ENCODE measurements at regions not wholly inside any gene's neighbourhood (a gene's known extent, or its start where the extent isn't known, plus 50 kb on each side); places are given as distances from the start of the nearest gene placed in this dataset.

DNA sequence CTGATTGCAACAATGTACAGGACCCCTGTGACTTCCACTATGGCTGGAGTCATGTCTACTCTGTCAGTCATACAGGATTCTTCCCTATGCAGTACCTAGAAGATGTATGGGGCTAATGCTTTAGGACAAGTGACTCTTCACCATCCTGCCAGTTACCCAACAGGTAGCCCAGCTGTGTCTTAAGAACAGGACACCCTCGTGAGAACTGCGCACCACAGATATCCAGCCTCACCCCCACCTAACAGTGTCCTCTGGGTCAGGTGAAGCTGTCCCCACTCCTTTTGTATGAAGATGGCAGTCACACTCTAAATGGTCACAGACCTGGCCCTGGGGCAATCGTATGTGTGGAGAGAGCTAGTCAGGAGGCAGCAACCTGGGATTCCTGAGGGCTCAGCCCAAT is 191.6 kb downstream of the C6orf118 start:
- Histone ChIP-seq H2BK12ac (ENCODE audit: low read length in 2 of 2) (no peak overlapping the region), H3K36me3 (ENCODE audit: control insufficient read depth in 1 of 2, insufficient read depth in 2 of 2, low read depth in 1 of 2, low read length in 2 of 2) (no peaks in the 10 kb centered on the region), H3K18ac (ENCODE audit: low read depth in 1 of 2, low read length in 2 of 2) (no peak overlapping the region), H3K4me3 (ENCODE audit: insufficient read depth in 1 of 2, low read depth in 1 of 2, low read length in 2 of 2) (no peak overlapping the region), H2AFZ (ENCODE audit: low read depth, low read length) (no peak overlapping the region), H2BK15ac (ENCODE audit: low read depth, poor library complexity, severe bottlenecking) (no peak overlapping the region), H3K4me2 (ENCODE audit: low read length, poor library complexity, severe bottlenecking) (no peak overlapping the region), H3K4me1 (ENCODE audit: control insufficient read depth, insufficient read depth, low read depth, low read length) (no peaks in the 10 kb centered on the region), H4K8ac (ENCODE audit: low read length) (no peak overlapping the region), H3K27me3 (ENCODE audit: control insufficient read depth in 1 of 2, insufficient read depth in 1 of 2, low read length in 2 of 2) (no peaks in the 10 kb centered on the region), H3K14ac (ENCODE audit: low read length in 2 of 2) (no peak overlapping the region), H3K9me3 (ENCODE audit: control insufficient read depth, low read length) (peaks cover 22% of the 10 kb centered on the region), H3K27ac (ENCODE audit: low read length, poor library complexity, severe bottlenecking) (no peak overlapping the region), H3K9ac (ENCODE audit: low read length) (no peak overlapping the region), H2BK5ac (ENCODE audit: low read depth, low read length, poor library complexity, severe bottlenecking) (no peak overlapping the region), H2BK120ac (ENCODE audit: low read depth, low read length) (no peak overlapping the region), H4K91ac (ENCODE audit: low read length) (no peak overlapping the region), H2AK5ac (ENCODE audit: low read length, severe bottlenecking) (no peak overlapping the region), H3K4ac (ENCODE audit: low read depth in 1 of 2, low read length in 2 of 2) (no peak overlapping the region), H3K23ac (ENCODE audit: low read length in 2 of 2) (no peak overlapping the region), H3K79me1 (replicated peaks; ENCODE audit: low read length, poor library complexity, severe bottlenecking) (no peaks in the 10 kb centered on the region)
- DNase-seq = no peak
- 85% methylated on average over 3 of the region's 3 CpGs for WGBS

DNA sequence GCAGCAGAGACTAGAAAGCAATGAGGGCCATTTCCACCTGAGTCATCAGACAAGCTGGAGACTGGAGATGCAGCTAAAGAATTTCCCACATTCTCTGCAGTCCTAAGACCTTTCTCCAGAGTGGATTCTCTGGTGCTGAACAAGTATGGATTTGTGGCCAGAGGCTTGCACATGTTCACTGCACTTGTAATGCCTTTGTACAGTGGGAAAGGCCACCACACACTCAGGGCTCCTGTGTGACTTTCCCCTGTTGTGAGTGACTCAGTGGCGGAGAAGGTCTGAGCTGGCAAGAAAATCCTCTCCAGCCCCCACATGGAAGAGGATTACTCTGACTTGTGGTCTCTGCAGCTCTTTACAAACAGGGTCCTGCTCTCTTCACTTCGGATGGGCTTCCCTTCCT is 192.3 kb downstream of the C6orf118 start:
- no peak for DNase-seq
- Histone ChIP-seq H3K23ac (ENCODE audit: low read length in 2 of 2) (no peak overlapping the region), H3K18ac (ENCODE audit: low read depth in 1 of 2, low read length in 2 of 2) (no peak overlapping the region), H3K4ac (ENCODE audit: low read depth in 1 of 2, low read length in 2 of 2) (no peak overlapping the region), H3K36me3 (ENCODE audit: control insufficient read depth in 1 of 2, insufficient read depth in 2 of 2, low read depth in 1 of 2, low read length in 2 of 2) (no peaks in the 10 kb centered on the region), H2AFZ (ENCODE audit: low read depth, low read length) (no peak overlapping the region), H2BK15ac (ENCODE audit: low read depth, poor library complexity, severe bottlenecking) (no peak overlapping the region), H2BK120ac (ENCODE audit: low read depth, low read length) (no peak overlapping the region), H3K9me3 (ENCODE audit: control insufficient read depth, low read length) (peaks cover 23% of the 10 kb centered on the region), H2AK5ac (ENCODE audit: low read length, severe bottlenecking) (no peak overlapping the region), H3K79me1 (replicated peaks; ENCODE audit: low read length, poor library complexity, severe bottlenecking) (no peaks in the 10 kb centered on the region), H3K4me1 (ENCODE audit: control insufficient read depth, insufficient read depth, low read depth, low read length) (no peaks in the 10 kb centered on the region), H2BK12ac (ENCODE audit: low read length in 2 of 2) (no peak overlapping the region), H2BK5ac (ENCODE audit: low read depth, low read length, poor library complexity, severe bottlenecking) (no peak overlapping the region), H3K9ac (ENCODE audit: low read length) (no peak overlapping the region), H3K4me2 (ENCODE audit: low read length, poor library complexity, severe bottlenecking) (no peak overlapping the region), H3K14ac (ENCODE audit: low read length in 2 of 2) (no peak overlapping the region), H4K91ac (ENCODE audit: low read length) (no peak overlapping the region), H3K4me3 (ENCODE audit: insufficient read depth in 1 of 2, low read depth in 1 of 2, low read length in 2 of 2) (no peak overlapping the region), H3K27ac (ENCODE audit: low read length, poor library complexity, severe bottlenecking) (no peak overlapping the region), H4K8ac (ENCODE audit: low read length) (no peak overlapping the region), H3K27me3 (ENCODE audit: control insufficient read depth in 1 of 2, insufficient read depth in 1 of 2, low read length in 2 of 2) (no peaks in the 10 kb centered on the region)
- whole genome bisulfite sequencing = 69% methylated on average over 2 of the region's 2 CpGs

DNA sequence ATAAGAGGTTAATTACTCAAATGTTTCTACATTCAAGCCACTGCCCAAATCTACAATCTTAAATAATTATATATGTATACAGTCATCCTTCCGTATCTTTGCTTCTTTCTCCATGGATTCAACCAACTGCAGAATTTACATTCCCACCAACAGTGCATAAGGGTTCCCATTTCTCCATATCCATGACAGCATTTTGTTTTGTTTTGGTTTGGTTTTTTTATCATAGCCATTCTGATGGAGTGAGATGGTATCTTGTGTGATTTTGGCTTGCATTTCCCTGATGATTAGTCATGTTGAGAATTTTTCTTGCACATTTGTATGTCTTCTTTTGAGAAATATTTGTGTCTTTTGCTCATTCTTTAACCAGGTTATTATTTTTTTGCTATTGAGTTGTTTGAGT is 198.5 kb downstream of the C6orf118 start:
- Histone ChIP-seq H3K9me3 (ENCODE audit: control insufficient read depth, low read length) (peaks cover 20% of the 10 kb centered on the region), H3K14ac (ENCODE audit: low read length in 2 of 2) (no peak overlapping the region), H3K4me1 (ENCODE audit: control insufficient read depth, insufficient read depth, low read depth, low read length) (no peaks in the 10 kb centered on the region), H2AFZ (ENCODE audit: low read depth, low read length) (no peak overlapping the region), H4K8ac (ENCODE audit: low read length) (no peak overlapping the region), H4K91ac (ENCODE audit: low read length) (no peak overlapping the region), H2AK5ac (ENCODE audit: low read length, severe bottlenecking) (no peak overlapping the region), H2BK120ac (ENCODE audit: low read depth, low read length) (no peak overlapping the region), H2BK15ac (ENCODE audit: low read depth, poor library complexity, severe bottlenecking) (no peak overlapping the region), H3K23ac (ENCODE audit: low read length in 2 of 2) (no peak overlapping the region), H2BK5ac (ENCODE audit: low read depth, low read length, poor library complexity, severe bottlenecking) (no peak overlapping the region), H3K36me3 (ENCODE audit: control insufficient read depth in 1 of 2, insufficient read depth in 2 of 2, low read depth in 1 of 2, low read length in 2 of 2) (no peaks in the 10 kb centered on the region), H3K4ac (ENCODE audit: low read depth in 1 of 2, low read length in 2 of 2) (no peak overlapping the region), H3K79me1 (replicated peaks; ENCODE audit: low read length, poor library complexity, severe bottlenecking) (no peaks in the 10 kb centered on the region), H3K27ac (ENCODE audit: low read length, poor library complexity, severe bottlenecking) (no peak overlapping the region), H3K4me3 (ENCODE audit: insufficient read depth in 1 of 2, low read depth in 1 of 2, low read length in 2 of 2) (no peak overlapping the region), H3K18ac (ENCODE audit: low read depth in 1 of 2, low read length in 2 of 2) (no peak overlapping the region), H3K4me2 (ENCODE audit: low read length, poor library complexity, severe bottlenecking) (no peak overlapping the region), H3K27me3 (ENCODE audit: control insufficient read depth in 1 of 2, insufficient read depth in 1 of 2, low read length in 2 of 2) (no peaks in the 10 kb centered on the region), H3K9ac (ENCODE audit: low read length) (no peak overlapping the region), H2BK12ac (ENCODE audit: low read length in 2 of 2) (no peak overlapping the region)
- 100% methylated on average over 1 of the region's 1 CpG for WGBS
- DNase-seq = no peak

DNA sequence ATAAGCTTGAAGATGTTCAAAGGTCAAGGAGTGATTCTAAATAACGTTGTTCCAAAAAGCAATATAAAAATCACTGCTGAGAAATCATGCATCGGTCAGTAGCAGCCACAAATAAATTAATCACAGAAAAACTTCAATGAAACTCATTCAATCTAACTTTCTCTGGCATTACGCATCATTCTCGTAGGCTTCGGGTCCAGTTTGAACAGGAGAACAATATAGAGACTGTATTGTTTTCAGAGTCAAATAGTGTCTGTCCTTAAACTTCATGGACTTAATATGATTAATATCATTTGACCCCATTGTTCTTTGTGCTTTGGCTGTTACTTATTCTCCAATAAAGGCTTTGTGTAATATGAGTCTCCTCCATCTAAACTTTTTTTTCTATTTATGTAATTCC is 200.4 kb downstream of the C6orf118 start:
- no peak for DNase-seq
- Histone ChIP-seq H3K9me3 (ENCODE audit: control insufficient read depth, low read length) (peaks cover 13% of the 10 kb centered on the region), H3K36me3 (ENCODE audit: control insufficient read depth in 1 of 2, insufficient read depth in 2 of 2, low read depth in 1 of 2, low read length in 2 of 2) (no peaks in the 10 kb centered on the region), H2BK120ac (ENCODE audit: low read depth, low read length) (no peak overlapping the region), H3K4me1 (ENCODE audit: control insufficient read depth, insufficient read depth, low read depth, low read length) (no peaks in the 10 kb centered on the region), H3K9ac (ENCODE audit: low read length) (no peak overlapping the region), H2BK15ac (ENCODE audit: low read depth, poor library complexity, severe bottlenecking) (no peak overlapping the region), H2AK5ac (ENCODE audit: low read length, severe bottlenecking) (no peak overlapping the region), H3K4me2 (ENCODE audit: low read length, poor library complexity, severe bottlenecking) (no peak overlapping the region), H2BK12ac (ENCODE audit: low read length in 2 of 2) (no peak overlapping the region), H3K18ac (ENCODE audit: low read depth in 1 of 2, low read length in 2 of 2) (no peak overlapping the region), H4K91ac (ENCODE audit: low read length) (no peak overlapping the region), H3K14ac (ENCODE audit: low read length in 2 of 2) (no peak overlapping the region), H3K23ac (ENCODE audit: low read length in 2 of 2) (no peak overlapping the region), H3K4ac (ENCODE audit: low read depth in 1 of 2, low read length in 2 of 2) (no peak overlapping the region), H4K8ac (ENCODE audit: low read length) (no peak overlapping the region), H2AFZ (ENCODE audit: low read depth, low read length) (no peak overlapping the region), H3K27ac (ENCODE audit: low read length, poor library complexity, severe bottlenecking) (no peak overlapping the region), H3K79me1 (replicated peaks; ENCODE audit: low read length, poor library complexity, severe bottlenecking) (no peaks in the 10 kb centered on the region), H3K4me3 (ENCODE audit: insufficient read depth in 1 of 2, low read depth in 1 of 2, low read length in 2 of 2) (no peak overlapping the region), H2BK5ac (ENCODE audit: low read depth, low read length, poor library complexity, severe bottlenecking) (no peak overlapping the region), H3K27me3 (ENCODE audit: control insufficient read depth in 1 of 2, insufficient read depth in 1 of 2, low read length in 2 of 2) (no peaks in the 10 kb centered on the region)
- 85% methylated on average over 5 of the region's 5 CpGs for WGBS
